ENCODE measurements at regions not wholly inside any gene's neighbourhood (a gene's known extent, or its start where the extent isn't known, plus 50 kb on each side); places are given as distances from the start of the nearest gene placed in this dataset.

DNA sequence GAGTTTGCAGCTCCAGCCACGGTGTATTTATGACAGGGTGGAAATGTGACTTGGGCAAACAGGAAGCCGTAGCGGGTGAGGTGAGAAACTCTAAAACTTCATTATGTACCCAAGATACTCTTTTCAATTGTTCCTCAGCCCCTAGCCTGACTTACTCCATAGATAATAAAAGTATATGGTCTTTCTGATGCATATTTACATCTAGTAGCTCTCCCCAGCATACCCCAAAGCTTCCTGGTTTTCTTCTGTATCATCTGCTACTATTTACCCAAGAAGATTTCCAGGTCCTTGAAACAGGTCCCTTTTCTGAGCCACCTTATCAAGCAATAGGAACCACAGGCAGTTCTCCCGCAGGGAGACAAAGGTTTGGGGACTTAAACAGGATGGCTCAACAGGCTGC, 201.5 kb upstream of the ESRRG start:
- Histone ChIP-seq H3K79me2 (ENCODE audit: insufficient read depth, low read length) (no peaks in the 10 kb centered on the region), H3K4me3 (ENCODE audit: low read length, poor library complexity, severe bottlenecking) (no peak overlapping the region), H2AFZ (ENCODE audit: low read length) (no peak overlapping the region), H4K20me1 (ENCODE audit: insufficient read depth, low read length, poor library complexity, severe bottlenecking) (no peaks in the 10 kb centered on the region), H3K4me1 (ENCODE audit: insufficient read depth, low read length, poor library complexity, severe bottlenecking) (no peaks in the 10 kb centered on the region), H3K9ac (ENCODE audit: low read depth, low read length, poor library complexity, severe bottlenecking) (no peak overlapping the region), H3K9me2 (replicated peaks; ENCODE audit: low read depth, low read length) (no peaks in the 10 kb centered on the region), H3F3A (ENCODE audit: low read depth) (no peaks in the 10 kb centered on the region), H3K9me3 (ENCODE audit: insufficient read depth, low read depth, low read length) (no peaks in the 10 kb centered on the region; the same call in 1 of the 2 replicates), H3K27me3 (ENCODE audit: insufficient read depth, low read length, poor library complexity, severe bottlenecking) (no peaks in the 10 kb centered on the region), H3K36me3 (ENCODE audit: insufficient read depth, low read length) (no peaks in the 10 kb centered on the region), H3K4me2 (ENCODE audit: low read depth, low read length, poor library complexity, severe bottlenecking) (no peak overlapping the region)
- TF ChIP-seq, protein P1, sequence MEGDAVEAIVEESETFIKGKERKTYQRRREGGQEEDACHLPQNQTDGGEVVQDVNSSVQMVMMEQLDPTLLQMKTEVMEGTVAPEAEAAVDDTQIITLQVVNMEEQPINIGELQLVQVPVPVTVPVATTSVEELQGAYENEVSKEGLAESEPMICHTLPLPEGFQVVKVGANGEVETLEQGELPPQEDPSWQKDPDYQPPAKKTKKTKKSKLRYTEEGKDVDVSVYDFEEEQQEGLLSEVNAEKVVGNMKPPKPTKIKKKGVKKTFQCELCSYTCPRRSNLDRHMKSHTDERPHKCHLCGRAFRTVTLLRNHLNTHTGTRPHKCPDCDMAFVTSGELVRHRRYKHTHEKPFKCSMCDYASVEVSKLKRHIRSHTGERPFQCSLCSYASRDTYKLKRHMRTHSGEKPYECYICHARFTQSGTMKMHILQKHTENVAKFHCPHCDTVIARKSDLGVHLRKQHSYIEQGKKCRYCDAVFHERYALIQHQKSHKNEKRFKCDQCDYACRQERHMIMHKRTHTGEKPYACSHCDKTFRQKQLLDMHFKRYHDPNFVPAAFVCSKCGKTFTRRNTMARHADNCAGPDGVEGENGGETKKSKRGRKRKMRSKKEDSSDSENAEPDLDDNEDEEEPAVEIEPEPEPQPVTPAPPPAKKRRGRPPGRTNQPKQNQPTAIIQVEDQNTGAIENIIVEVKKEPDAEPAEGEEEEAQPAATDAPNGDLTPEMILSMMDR (conservative IDR thresholded peaks at IDR 0.05; ENCODE audit: low read length), result no peak
- no peak for TF ChIP-seq EZH2phosphoT487 (IDR thresholded peaks at IDR 0.05; ENCODE audit: borderline replicate concordance)

DNA sequence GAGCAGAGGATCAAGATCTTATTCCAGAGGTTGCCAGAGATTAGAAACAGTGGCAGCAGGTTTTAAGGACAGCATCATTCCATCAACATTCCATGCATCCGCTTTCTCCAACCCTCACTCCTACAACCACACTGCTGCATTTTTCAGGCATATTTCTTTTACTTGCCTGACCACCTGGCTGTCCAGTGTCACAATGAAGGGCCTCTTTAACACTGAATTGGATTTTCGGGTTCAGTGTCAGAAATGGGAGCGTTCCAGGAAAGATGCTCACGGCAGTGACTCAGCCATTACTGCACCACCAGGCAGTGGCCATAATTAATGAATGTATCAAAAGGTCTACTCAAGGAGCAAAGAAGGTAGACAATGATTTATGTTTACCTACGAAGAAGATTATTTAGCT, 200.4 kb upstream of the ESRRG start:
- no peak overlapping the region for H3K4me2 ChIP-seq (ENCODE audit: low read depth, low read length, poor library complexity, severe bottlenecking)
- no peaks in the 10 kb centered on the region for H4K20me1 ChIP-seq (ENCODE audit: insufficient read depth, low read length, poor library complexity, severe bottlenecking)
- no peak overlapping the region for H2AFZ ChIP-seq (ENCODE audit: low read length)
- H3K4me3 ChIP-seq (ENCODE audit: low read length, poor library complexity, severe bottlenecking), result no peak overlapping the region
- H3K27me3 ChIP-seq (ENCODE audit: insufficient read depth, low read length, poor library complexity, severe bottlenecking), result no peaks in the 10 kb centered on the region
- TF ChIP-seq, protein P1 (conservative IDR thresholded peaks at IDR 0.05; ENCODE audit: low read length), result no peak
- TF ChIP-seq EZH2phosphoT487 (IDR thresholded peaks at IDR 0.05; ENCODE audit: borderline replicate concordance), result no peak
- no peaks in the 10 kb centered on the region for H3F3A ChIP-seq (ENCODE audit: low read depth)
- no peaks in the 10 kb centered on the region for H3K36me3 ChIP-seq (ENCODE audit: insufficient read depth, low read length)
- H3K4me1 ChIP-seq (ENCODE audit: insufficient read depth, low read length, poor library complexity, severe bottlenecking), result no peaks in the 10 kb centered on the region
- no peaks in the 10 kb centered on the region for H3K9me2 ChIP-seq (replicated peaks; ENCODE audit: low read depth, low read length)
- H3K9me3 ChIP-seq (ENCODE audit: insufficient read depth, low read depth, low read length), result no peaks in the 10 kb centered on the region; the same call in 1 of the 2 replicates
- no peaks in the 10 kb centered on the region for H3K79me2 ChIP-seq (ENCODE audit: insufficient read depth, low read length)
- H3K9ac ChIP-seq (ENCODE audit: low read depth, low read length, poor library complexity, severe bottlenecking), result no peak overlapping the region

DNA sequence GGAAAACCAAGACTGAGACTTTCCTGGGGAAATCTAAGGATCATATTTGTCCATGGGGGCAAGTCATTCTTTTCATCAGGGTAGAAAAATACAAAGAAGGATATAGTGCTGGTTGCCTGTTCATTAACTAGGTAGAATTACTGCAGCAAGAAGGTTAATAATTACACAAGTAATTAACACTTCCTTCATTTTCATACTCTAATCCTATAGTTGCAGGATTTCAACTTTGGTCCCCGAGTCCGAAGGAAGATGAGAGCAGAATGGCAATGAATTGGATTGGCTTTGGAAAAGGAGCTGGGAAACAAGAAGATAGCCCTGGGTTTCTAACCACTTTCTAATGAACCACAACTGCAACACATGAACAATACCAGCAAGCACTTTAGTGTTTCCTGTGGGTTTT, 199.2 kb upstream of the ESRRG start:
- H3K4me1 ChIP-seq (ENCODE audit: insufficient read depth, low read length, poor library complexity, severe bottlenecking), result no peaks in the 10 kb centered on the region
- no peaks in the 10 kb centered on the region for H3F3A ChIP-seq (ENCODE audit: low read depth)
- no peaks in the 10 kb centered on the region for H4K20me1 ChIP-seq (ENCODE audit: insufficient read depth, low read length, poor library complexity, severe bottlenecking)
- no peaks in the 10 kb centered on the region; the same call in 1 of the 2 replicates for H3K9me3 ChIP-seq (ENCODE audit: insufficient read depth, low read depth, low read length)
- no peak for TF ChIP-seq EZH2phosphoT487 (IDR thresholded peaks at IDR 0.05; ENCODE audit: borderline replicate concordance)
- TF ChIP-seq, protein P1 (conservative IDR thresholded peaks at IDR 0.05; ENCODE audit: low read length), result no peak
- H3K9ac ChIP-seq (ENCODE audit: low read depth, low read length, poor library complexity, severe bottlenecking), result no peak overlapping the region
- no peaks in the 10 kb centered on the region for H3K79me2 ChIP-seq (ENCODE audit: insufficient read depth, low read length)
- H3K36me3 ChIP-seq (ENCODE audit: insufficient read depth, low read length), result no peaks in the 10 kb centered on the region
- no peaks in the 10 kb centered on the region for H3K27me3 ChIP-seq (ENCODE audit: insufficient read depth, low read length, poor library complexity, severe bottlenecking)
- H3K4me3 ChIP-seq (ENCODE audit: low read length, poor library complexity, severe bottlenecking), result no peak overlapping the region
- no peak overlapping the region for H3K4me2 ChIP-seq (ENCODE audit: low read depth, low read length, poor library complexity, severe bottlenecking)
- no peak overlapping the region for H2AFZ ChIP-seq (ENCODE audit: low read length)
- no peaks in the 10 kb centered on the region for H3K9me2 ChIP-seq (replicated peaks; ENCODE audit: low read depth, low read length)

Measured in Loucy (cell line).